Islet of Langerhans (tissue), 1 donor: ENCODE measurements at regions not wholly inside any gene's neighbourhood (a gene's known extent, or its start where the extent isn't known, plus 50 kb on each side); places are given as distances from the start of the nearest gene placed in this dataset.

Source experiments
- FAIRE-seq: peaks from one replicate; lab custom pipeline; 2011; peaks lifted over from hg19 to GRCh38; lab: Jason Lieb, UNC

DNA sequence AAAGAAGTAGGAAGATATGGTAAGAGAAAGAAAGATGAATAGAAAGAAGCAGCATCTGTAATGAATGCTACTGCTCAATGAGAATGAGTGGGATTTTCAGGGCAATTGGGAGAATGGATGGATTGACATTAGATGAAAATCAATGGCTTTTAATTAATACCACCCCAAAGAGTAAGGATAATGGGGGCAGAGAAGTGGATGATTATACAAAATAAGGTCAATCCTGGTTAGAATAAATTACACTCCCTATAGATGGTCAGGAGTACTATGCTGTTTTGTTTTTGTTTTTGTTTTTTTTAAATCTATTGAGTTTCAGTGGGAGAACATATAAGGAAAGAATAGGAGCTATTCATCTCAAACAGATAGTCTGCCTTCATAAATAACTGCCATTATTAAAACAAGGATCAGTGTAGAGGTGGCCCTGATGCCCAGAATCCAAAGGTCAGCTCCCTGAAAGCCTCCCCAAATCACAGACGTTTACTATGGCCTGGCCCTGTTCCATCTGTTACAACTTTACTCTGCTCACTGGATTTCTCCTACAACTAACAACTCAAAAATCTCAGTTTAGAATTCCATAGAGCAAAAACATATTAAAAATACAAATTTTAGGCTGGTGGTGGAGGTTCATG lies 535.4 kb upstream of the NRSN1 start:
- FAIRE-seq, result no peak

DNA sequence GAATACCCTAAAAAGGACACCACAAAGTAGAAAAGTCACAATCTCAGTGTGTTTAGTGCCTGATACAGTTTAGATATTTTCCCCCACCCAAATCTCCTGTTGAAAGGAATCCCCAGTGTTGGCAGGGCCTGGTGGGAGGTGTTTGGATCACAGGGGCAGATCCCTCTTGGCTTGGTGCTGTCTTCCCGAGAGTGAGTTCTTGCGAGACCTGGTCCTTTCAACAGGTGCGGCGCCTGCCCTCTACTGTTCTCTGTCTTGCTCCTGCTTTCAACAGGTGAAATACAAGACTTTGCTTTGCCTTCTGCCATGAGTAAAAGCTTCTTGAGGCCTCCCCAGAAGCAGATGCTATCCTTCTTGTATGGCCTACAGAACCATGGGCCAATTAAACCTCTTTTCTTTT lies 534.3 kb upstream of the NRSN1 start:
- no peak for FAIRE-seq

DNA sequence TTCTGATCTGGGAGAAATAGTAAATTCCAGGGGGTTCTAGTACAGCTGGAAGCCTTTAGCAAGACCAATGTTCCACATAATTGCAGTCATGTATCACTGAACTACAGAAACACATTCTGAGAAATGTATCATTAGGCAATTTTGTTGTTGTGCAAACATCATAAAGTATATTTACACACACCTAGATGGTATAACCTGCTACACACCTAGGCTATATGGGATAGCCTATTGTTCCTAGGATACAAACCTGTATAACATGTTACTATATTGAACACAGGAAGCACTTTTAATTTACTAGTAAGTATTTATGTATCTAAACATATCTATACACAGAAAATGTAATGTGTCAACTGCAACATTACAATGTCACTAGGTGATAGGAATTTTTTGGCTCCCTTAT lies 525.9 kb upstream of the NRSN1 start:
- FAIRE-seq, result no peak

DNA sequence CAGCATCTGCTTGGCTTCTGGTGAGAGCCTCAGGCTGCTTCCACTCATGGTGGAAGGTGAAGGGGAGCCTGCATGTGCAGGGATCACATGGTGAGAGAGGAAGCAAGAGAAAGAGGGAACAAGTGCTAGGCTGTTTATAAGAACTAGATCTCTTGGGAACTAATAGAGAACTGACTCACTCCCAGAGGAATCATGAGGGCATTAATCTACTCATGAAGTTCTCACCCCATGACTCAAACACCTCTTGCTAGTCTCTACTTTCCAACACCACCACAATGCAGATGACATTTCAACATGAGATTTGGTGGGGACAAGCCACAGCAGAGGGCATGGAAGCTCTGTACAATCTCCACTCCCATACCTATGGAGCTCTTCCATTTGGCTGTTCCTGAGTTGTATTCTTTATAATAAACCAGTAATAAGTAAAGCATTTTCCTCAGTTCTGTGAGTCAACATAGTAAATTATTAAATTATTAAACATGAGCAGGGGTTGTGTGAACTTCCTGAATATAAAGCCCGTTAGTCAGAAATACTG lies 524.1 kb upstream of the NRSN1 start:
- no peak for FAIRE-seq

DNA sequence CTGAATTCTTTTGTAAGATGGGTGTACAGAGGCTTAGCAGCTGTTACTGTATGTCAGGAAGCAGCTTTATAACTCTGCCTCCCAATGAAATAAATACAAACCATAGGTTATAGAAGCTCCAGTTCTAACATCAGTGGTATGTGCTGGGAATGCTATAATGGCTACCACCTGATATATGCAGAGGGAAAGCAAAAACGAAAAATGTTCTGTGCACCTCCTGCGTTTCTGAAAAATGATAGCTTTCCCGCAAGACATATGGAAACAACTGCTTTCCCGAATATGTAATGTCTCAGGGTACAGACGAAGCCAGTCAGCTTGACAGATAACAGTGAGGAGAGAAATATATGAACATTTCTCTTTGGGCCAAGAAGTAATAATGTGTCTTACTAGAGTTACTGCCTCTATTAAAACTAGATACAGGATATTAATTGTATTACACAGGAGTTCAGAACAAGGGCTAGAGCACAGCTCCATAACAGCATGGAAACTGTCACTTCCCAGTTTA lies 517.0 kb upstream of the NRSN1 start:
- FAIRE-seq, result no peak

DNA sequence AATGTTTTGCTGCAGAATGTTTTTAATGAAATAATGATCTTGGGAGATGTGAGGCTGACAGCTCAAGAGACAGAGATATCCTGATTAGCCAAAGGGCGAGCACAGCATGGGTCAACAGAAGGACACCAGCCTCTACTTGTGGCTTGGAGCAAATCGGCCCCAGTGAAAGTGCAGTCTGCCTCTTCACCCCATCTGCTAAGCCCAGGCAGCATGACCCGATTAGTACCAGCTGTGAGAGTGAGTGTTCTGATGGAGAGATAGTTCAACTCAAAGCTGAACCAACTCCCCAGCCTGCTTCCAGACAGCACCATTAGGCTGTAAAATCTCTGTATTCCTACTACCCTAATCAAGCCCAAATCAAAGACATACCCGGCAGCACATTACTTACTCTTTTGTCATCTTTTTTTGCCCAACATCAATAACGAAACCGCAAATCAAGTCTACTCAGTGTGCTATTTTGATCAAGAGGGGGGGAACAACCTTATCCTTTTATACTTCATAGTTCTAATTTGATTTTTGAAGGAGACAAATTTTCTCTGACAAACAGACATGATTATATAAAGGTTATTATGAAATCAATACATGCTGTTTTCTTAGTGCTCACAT lies 514.1 kb upstream of the NRSN1 start:
- no peak for FAIRE-seq

DNA sequence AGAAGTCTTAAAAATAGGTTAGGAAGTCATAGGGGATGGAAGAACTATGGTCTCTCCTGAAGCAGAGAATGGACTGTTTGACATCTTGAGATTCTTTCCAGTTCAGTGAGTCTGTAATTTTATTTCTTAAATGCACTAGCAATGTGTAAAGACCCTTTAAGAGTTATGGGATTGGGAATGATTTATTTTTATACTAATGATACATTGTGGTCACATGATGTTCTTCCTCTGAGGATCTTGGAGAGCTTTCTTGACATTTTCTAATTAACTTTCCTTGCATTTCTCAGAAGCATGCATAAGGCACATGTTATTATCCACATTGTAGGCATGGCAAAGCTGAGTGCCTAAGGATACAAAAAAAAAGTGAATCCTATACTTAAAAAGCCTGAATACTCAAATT lies 507.6 kb upstream of the NRSN1 start:
- FAIRE-seq, result no peak

DNA sequence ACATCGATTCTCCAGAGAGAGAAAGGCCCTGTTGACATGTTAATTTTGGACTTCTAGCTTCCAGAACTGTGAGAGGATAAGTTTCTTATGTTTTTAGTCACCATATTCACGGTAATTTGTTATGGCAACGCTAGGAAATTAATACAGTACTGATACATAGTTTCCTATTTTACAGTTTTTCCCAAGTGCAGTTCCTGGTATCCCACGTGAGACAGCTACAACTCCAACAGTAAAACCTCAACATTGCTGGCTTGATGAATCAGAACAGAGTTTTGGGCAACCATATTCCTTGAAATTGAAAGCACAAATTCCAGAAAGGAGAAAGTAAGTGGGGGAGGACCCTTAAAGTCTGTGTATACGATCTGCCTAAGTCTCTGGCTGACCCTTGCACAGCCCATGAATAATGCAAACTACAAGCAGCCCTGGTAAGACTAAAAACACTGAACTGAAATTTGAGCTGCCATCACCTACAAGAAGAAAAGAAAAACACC lies 505.1 kb upstream of the NRSN1 start:
- FAIRE-seq, result no peak

DNA sequence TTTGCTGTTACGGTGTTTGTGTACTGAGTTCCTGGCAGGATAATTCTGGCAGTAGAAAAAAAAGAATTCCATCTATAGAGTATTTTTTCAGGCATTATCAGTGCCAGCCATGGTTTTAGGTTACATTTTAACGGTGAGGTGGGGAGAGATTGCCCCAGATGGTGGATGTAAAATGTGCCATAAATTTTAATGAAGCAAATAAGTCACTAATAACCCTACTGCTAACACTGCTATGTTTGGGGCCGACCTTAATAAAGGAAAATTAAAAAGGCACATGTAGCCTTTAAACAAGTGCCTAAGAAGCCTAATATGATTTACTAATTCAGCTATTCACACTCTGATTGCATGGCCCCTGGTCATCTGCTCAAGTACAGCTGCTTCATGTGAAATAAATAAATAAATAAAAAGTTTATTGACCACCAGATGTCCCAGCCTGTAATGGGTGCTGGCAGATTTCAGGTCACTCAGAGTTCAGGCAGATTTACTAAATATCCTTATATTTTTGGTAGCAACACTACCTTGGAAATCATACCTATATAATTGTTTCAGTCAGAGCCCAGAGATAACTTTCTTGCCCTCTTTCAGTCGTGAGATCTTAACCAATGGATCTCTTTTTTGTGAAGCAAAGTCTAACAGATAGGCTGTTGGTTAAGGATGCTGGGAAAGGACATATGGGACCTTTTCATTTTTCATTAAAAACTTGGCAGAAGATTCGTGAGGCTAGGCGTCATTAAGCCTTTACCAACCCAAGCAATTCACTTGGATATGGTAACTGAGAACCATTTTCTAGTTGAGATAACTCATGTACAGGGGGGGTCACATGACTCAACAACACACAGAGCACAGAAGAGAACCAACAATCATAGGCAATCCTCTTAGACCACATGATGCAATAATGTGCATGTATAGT lies 495.0 kb upstream of the NRSN1 start:
- no peak for FAIRE-seq

DNA sequence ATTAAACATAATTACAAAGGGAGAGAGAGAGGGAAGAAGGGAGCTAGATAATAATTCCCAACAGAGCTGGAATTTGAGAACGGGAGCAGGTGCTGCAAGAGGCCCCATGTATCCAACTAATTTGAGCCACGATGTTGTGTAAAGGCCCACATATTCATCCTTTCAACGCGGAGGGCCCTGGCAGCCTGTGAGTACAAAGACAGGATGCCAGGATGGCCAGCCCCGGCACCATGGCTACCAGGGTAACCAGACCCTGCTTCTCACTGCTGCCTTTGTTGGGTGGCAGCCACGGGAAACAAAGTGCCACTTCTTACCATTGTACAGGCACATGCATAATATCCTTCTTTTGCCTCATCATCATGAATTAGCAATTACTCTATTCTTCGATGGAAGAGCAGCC lies 492.0 kb upstream of the NRSN1 start:
- FAIRE-seq, result no peak

DNA sequence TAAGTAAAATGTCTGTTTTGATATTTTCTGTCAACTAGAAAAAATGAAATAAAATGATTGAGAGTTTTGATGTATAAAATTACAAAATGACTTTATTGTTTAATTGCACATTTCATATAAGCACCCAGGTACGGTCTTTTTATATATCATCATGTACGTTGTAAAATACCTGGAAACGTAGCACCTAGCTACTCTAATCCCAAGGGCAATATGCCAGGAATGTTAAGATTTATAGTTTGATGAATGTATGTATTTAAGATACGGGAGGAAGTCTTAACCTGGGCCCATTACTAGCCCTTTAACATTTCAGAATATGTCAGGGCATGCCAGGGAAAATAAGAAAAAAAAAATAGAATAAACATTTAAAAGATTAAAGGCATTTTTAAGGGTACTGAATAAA lies 490.9 kb upstream of the NRSN1 start:
- no peak for FAIRE-seq

DNA sequence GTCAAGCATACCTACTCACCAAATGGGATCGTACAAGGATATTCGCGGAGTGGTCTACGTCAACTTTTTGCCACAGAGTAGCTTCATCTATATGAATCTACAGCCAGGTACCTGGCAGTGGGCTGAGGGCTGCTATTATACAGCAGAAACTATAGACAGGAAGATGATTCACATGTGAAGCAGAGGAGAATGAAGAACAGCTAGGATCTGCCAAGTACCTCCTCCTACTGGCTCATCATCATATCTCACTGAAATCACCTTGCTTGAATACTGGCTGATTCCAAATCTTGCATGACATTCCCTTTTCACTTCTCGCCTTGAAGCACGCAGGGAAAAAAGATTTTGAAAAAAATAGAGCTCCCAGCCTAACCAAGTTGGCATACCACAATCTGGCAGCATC lies 488.7 kb upstream of the NRSN1 start:
- no peak for FAIRE-seq

DNA sequence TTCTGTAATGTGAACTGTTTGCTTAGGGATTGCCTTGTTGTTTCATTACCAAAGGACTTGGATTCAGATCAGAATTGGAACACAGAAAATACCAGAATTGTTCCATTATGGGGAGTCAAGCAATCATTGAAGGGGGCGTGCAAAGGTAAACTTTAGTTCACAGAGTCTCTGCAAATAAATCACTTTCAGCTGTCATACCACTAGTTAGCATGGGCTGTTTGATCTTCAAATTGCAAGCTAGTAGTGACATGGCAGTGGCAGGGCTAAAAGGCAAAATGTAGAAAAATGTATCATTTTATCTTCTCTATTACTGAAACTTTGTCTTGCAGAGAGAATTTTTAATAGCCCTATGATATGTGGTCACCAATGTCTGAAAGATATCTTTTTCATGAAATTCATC lies 483.2 kb upstream of the NRSN1 start:
- FAIRE-seq, result no peak

DNA sequence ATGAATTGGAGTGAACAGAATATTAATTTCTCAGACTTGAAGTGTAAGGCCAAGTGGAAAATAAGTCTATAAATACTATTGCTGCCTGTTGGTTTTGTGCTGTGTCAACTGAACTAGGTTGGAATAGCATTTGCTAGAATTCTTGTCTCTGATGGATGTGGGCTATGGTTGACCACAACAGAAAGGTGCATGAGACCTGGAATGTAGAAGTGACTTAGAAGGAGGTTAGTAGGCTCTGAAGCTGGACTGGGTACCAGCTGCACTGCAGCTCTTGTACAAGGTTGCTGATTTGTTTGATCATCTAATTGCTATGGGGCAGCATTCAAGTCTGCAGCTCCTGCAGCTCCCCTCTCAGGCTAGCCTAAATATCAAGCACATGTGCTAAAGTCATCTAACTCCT lies 479.0 kb upstream of the NRSN1 start:
- FAIRE-seq, result no peak

DNA sequence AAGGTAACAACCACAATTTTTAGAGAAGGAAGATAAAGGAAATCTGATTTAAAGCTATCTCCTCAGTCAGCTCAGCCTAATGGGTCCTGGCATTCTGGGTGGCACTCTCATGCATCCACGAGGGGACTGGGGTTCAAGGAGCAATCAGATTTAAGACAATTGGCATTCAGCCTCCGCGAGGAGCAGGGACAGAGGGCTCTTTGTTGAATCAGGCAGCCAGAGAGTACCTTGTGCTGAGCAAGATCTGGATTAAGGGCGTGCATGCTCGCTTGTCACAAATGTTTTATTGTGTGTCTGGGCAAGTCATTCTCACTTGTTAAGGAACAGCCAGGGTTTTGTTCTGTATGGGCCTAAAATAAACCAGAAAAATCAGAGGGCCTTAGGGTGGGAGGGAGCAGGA lies 475.3 kb upstream of the NRSN1 start:
- FAIRE-seq, result no peak

DNA sequence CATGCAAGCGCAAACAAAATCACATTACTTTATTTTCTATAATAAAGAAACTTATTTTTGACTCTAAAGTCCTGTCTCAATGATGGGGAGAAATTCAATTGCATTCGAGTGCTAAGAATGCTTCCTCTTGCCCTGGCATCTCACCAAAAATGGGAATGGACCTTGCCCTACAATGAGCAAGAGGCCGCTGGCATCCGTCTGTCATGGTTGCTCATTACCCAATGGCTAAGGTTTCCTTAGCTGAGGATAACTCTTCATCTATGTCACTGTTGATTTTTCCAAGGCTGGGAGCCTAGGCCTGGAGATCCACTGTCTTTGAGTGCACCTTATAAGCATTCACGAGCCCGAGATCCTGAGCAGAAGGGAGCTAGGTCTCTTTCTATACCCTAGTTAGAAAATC lies 471.3 kb upstream of the NRSN1 start:
- FAIRE-seq, result no peak

DNA sequence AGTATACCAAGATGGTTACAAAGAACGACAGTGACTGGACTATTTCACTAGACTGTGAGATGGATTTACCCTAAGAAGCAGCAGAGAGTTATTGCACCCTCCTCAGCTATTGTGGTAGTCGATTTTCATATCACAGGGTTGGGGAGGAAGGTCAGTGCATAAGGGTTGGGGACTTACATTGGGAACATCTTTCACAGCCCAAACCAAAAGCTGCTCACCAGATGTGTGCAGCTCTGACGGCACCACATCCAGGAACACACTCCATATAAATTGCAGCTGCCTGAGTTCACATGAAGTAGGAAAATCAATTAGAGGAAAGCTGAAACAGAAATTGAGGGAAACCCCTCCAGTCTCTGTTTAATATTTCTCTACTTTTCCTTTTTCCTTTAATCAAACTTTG lies 470.5 kb upstream of the NRSN1 start:
- no peak for FAIRE-seq

DNA sequence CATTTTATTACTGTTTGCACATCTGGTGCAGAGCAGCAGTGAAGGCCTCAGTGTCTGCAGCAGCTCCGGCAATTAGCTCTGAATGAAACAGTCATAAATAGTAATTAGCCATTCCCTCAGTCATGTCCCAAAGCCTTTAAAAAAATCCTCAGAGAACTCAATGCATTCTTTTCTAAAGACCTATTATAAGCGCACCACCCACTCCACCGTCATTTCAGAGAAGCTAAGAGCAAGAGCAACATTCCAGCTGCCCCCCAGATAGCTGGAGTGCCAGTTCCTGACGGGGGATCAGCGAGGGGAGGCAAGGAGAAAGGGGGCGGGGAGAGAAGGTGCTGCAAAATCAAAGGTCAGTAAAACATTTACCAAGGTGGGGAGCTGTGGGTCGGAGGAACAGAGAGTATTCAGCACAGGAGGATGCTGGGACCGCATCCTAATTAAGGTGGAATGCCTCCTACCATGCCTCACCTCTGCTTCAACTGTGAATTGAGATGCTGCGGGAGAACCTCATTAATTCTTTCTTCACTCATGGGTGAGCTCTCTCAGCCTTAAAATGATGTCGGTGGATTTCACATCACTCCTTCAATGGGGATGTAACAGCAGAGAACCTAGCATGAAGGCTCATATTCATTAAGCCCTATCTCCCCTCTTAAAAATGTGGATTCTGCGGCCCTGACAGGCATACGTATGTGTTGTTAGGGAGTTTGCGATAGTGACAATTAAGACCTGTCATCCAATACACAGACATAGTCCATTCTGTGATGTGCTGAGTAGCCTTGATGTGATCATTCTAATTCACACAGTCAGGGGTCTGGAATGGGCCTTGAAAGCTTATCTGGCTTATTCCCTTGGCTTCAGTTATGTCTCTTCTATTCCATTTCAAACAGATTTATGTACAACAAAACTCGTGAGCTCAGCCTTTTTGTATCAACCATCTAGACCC lies 469.5 kb upstream of the NRSN1 start:
- no peak for FAIRE-seq

DNA sequence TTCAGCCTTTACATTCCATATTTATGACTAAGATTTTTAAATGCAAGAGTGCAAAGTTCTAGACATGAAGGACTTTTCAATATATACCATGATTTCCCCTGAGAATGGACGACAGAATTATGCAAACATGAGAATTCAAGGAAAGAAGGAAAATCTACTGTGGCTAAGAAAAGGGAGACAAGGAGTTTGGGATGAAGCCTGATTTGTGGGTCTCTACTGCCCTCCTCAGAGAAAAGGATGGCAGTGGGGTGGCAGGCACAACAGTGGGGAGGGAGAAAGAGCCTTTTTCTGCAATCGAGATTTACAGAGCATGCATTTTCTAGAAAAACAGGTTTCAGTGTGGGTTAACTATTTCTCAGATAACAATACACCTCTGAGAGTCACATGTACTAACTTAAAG lies 466.9 kb upstream of the NRSN1 start:
- no peak for FAIRE-seq

DNA sequence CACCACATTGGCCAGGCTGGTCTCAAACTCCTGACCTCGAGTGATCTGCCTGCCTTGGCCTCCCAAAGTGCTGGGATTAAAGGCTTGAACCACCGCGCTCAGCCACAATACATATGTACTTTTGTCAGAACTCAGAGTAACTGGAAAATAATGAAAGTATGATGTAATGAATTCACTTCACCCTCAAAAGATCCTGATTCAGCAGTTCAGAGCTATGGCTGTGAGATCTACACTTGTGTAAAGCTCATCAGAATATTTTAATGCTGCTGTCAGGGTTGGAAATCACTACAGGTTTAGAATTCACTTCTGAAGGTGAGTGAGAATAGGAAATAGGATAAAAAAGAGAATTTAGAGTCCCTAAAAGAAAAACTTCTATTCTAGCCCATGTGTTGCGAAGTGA lies 464.5 kb upstream of the NRSN1 start:
- no peak for FAIRE-seq

DNA sequence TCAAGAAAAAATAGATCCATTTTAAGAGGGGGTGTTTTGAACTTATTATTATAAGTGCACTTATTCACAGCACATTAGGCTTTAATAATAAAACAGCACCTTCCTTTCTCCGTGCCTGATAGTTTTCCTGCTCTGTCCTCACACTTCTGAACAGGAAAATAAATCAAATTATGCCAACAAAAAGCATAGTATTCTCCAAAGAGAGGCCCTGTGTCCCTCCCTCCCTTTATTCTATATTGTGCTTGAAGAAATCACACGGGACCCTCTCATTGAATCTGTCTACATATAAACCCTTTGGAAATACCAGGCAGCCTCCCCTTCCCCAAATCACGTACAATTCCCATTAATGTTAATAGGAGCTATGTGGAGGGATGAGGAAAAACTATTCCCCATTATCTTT lies 462.9 kb upstream of the NRSN1 start:
- FAIRE-seq, result no peak

DNA sequence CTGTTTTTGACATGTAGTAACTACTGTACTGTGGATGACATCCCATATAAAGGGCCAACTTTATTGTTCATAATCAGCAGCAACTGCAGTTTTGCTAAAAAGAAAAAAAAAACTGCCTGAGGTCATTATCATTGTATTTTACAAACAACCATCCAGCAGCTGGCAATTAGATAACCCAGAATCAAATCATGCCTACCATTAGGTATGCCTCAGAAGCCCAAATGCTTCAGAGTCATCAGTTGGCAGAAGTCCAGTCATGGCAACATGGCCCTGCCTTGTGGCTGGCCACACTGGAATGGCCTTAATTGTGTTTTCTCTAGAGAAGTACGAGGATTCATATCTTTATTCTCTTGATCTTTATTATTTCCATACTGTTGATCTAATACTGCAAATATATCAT lies 462.4 kb upstream of the NRSN1 start:
- FAIRE-seq, result no peak
